CD4-positive, CD25-positive, alpha-beta regulatory T cell (primary cell): ENCODE measurements at regions not wholly inside any gene's neighbourhood (a gene's known extent, or its start where the extent isn't known, plus 50 kb on each side); places are given as distances from the start of the nearest gene placed in this dataset.

ENCODE experiments used
- ATAC-seq, 2 donors: fragments of 150-1000 bp; cut with Tn5 transposase; one replicate each; pipeline ENCODE4 v1.10.0; 2021; ENCODE audit warnings: low read depth in 2 of 2, moderate number of reproducible peaks in 2 of 2, moderate library complexity in 1 of 2
- DNase-seq, 3 donors: peaks; one replicate each; pipeline versions ENCODE4 v3.0.0 to v3.0.0-alpha.2; 2012 to 2022; ENCODE audit warnings: mixed read lengths in 1 of 3
- H3K27ac ChIP-seq: one replicate; pipeline ENCODE4 v1.7.0; 2013; ENCODE audit warnings: mild to moderate bottlenecking, low read length; ENCODE audit not compliant: insufficient read depth, poor library complexity, severe bottlenecking
- H3K27me3 ChIP-seq: one replicate; pipeline ENCODE4 v1.7.0; 2013; ENCODE audit warnings: low read length; ENCODE audit not compliant: control insufficient read depth, insufficient read depth
- H3K36me3 ChIP-seq: one replicate; pipeline ENCODE4 v1.7.0; 2013; ENCODE audit warnings: mild to moderate bottlenecking, low read length, moderate library complexity; ENCODE audit not compliant: control insufficient read depth, insufficient read depth
- H3K4me1 ChIP-seq: 2 replicates; pipeline ENCODE4 v1.7.0; 2013; ENCODE audit warnings: mild to moderate bottlenecking, low read length; ENCODE audit not compliant: insufficient read depth, control insufficient read depth, poor library complexity, severe bottlenecking
- H3K4me3 ChIP-seq: one replicate; pipeline ENCODE4 v1.7.0; 2013; ENCODE audit warnings: low read depth, mild to moderate bottlenecking, low read length, moderate library complexity
- H3K9me3 ChIP-seq, 2 experiments: 1 replicate in 1 of 2; 2 replicates in 1 of 2; pipeline ENCODE4 v1.7.0; 2013; ENCODE audit warnings: low read length in 2 of 2, mild to moderate bottlenecking in 1 of 2, moderate library complexity in 1 of 2; ENCODE audit not compliant: control insufficient read depth in 2 of 2
- H3K27ac Mint-ChIP-seq, 3 donors: one replicate each; pipeline ENCODE4 v1.8.0; 2020 to 2022; ENCODE audit warnings: mild to moderate bottlenecking in 3 of 3, mixed read lengths in 3 of 3, moderate library complexity in 2 of 3
- H3K27me3 Mint-ChIP-seq: one replicate; pipeline ENCODE4 v1.8.0; 2022; ENCODE audit warnings: mild to moderate bottlenecking, mixed read lengths
- H3K36me3 Mint-ChIP-seq: one replicate; pipeline ENCODE4 v1.8.0; 2020; ENCODE audit warnings: mixed read lengths
- H3K4me1 Mint-ChIP-seq, 4 donors: one replicate each; pipeline ENCODE4 v1.8.0; 2020 to 2022; ENCODE audit warnings: mixed read lengths in 4 of 4, mild to moderate bottlenecking in 1 of 4
- H3K4me3 Mint-ChIP-seq, 4 donors: one replicate each; pipeline ENCODE4 v1.8.0; 2020 to 2022; ENCODE audit warnings: mild to moderate bottlenecking in 4 of 4, mixed read lengths in 4 of 4, moderate library complexity in 3 of 4
- H3K9me3 Mint-ChIP-seq, 7 donors: one replicate each; pipeline ENCODE4 v1.8.0; 2020 to 2022; ENCODE audit warnings: mixed read lengths in 7 of 7, mild to moderate bottlenecking in 3 of 7, moderate library complexity in 2 of 7

DNA sequence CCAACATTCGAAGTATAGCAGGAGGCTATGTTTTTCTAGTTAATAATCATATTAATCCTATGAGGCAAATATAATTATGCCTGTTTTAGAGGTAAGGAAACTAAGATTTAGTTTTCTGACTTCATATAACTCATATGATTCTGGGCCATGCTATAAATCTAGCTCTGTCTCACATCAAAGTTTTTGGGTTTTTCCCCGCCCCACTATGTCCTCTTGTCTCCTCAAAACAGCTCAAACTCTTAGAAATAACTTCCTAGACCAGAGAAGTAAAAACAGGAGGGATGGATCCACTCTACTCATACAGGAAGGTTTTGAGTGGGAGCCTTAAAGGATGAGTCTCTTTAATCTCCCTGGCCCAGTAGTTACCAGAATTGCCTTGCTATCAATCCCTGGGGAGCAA, 256.4 kb upstream of the FGGY start:
- DNase-seq = no peak
- Histone ChIP-seq H3K9me3 (no peaks in the 10 kb centered on the region), H3K27me3 (no peaks in the 10 kb centered on the region), H3K4me1 (peaks cover 13% of the 10 kb centered on the region), H3K4me3 (no peak overlapping the region), H3K36me3 (no peaks in the 10 kb centered on the region), H3K27ac (no peak overlapping the region)
- ATAC-seq = no peak
- Mint-ChIP-seq H3K4me1 (peaks cover 13 to 24% (median 15%) of the 10 kb centered on the region in 4 donors), H3K36me3 (no peaks in the 10 kb centered on the region), H3K27me3 (peaks cover 4% of the 10 kb centered on the region), H3K9me3 (no peaks in the 10 kb centered on the region), H3K27ac (no peak overlapping the region), H3K4me3 (no peak overlapping the region)

DNA sequence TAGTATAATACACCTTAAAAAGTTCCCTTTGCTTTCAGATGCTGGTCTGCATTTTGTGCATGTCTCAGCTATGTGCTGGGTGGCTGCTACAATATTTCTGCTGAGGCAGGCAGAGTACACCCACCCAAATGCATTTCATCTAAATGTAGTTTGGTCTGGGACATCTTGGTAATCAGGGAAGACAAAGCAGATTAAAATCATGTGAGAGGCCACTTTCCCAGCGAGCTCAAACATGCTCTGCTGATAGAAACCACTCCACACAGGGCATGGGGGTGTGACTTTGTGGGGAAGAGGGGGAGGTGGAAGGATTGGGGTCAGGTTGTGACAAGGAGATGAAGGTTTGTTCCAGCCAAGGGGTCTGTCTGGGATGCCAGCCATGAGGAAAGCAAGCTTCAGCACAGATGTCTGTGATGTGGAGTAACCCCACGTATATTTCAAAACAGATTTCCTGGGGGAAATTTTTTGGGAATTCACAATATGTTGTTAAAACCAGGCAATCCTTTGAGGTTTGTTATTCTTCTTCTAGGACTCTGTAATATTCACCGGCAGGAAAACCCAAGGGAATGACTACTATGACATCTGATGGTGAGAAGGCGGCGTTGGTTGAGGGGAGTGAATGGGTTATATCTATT, 255.1 kb upstream of the FGGY start:
- Mint-ChIP-seq H3K4me3 (no peak overlapping the region), H3K36me3 (no peaks in the 10 kb centered on the region), H3K4me1 (peaks cover 24 to 36% (median 26%) of the 10 kb centered on the region in 4 donors), H3K27ac (peak overlapping the region in 1 of 3 donors; percentile 26), H3K9me3 (no peaks in the 10 kb centered on the region), H3K27me3 (peaks cover 4% of the 10 kb centered on the region)
- no peak overlapping the region for H3K4me3 ChIP-seq
- no peaks in the 10 kb centered on the region for H3K36me3 ChIP-seq
- no peak overlapping the region for H3K27ac ChIP-seq
- DNase-seq = no peak
- no peaks in the 10 kb centered on the region for H3K27me3 ChIP-seq
- no peaks in the 10 kb centered on the region for H3K9me3 ChIP-seq
- peaks cover 22% of the 10 kb centered on the region for H3K4me1 ChIP-seq
- no peak for ATAC-seq

DNA sequence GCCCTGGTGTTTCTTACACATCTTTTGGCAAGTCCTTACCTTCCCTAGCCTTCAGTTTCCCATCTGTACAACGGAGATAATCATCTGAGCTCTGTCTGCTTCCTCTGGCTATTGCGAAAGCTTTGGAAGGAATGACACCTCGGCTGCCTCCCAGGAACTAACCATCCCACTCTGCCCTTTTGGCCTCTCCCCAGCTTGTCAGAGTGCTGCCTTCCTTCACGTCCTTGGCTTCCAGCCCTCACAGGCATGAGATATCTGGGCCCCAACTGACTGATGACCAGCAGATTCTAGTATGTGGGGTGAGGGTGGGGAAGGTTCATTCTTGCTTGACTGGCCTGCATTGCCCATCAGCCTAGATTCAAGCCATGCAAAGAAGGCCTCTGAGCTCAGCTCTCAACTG, 253.1 kb upstream of the FGGY start:
- Histone ChIP-seq H3K27ac (no peak overlapping the region), H3K36me3 (no peaks in the 10 kb centered on the region), H3K27me3 (no peaks in the 10 kb centered on the region), H3K4me1 (peaks cover 29% of the 10 kb centered on the region), H3K9me3 (no peaks in the 10 kb centered on the region), H3K4me3 (no peak overlapping the region)
- peaks cover 2% of the 10 kb centered on the region for H3K36me3 Mint-ChIP-seq
- H3K27me3 Mint-ChIP-seq = no peaks in the 10 kb centered on the region
- peak overlapping the region in 1 of 3 donors; percentile 54 for H3K27ac Mint-ChIP-seq
- peaks cover 25 to 46% (median 33%) of the 10 kb centered on the region in 4 donors for H3K4me1 Mint-ChIP-seq
- no peak for ATAC-seq
- H3K9me3 Mint-ChIP-seq = peaks cover 0 to 2% (median 0%) of the 10 kb centered on the region in 7 donors
- no peak for DNase-seq
- H3K4me3 Mint-ChIP-seq = peak overlapping the region in 2 of 4 donors; percentile 8 to 10

DNA sequence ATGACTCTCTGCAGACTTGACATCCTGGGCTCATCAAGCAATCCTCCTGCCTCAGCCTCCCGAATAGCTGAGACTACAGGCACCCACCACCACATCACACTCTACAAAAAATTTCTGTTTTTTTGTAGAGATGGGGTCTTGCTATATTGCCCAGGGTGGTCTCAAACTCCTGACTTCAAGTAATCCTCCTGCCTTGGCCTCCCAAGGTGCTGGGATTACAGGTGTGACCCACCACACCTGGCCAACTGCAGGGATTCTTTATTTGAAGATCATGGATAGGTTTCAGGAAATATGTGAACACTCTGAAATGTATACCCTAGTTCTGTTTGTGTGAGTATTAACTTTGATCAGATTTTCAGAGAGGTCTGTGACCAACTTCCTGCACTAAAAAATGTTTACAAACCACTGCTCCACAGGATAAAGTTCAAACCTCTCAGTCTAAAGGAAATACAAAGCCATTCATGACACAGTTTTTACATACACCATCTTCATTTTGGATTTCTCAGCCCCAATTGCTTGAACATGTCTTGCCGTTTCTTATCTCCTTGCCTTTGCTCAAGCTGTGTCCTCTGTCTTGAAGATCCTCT, 252.3 kb upstream of the FGGY start:
- H3K9me3 Mint-ChIP-seq = peaks cover 0 to 2% (median 0%) of the 10 kb centered on the region in 7 donors
- DNase-seq (peak in 2 of 3 donors; percentile 3 to 65), ATAC-seq (peak in 1 of 2 donors; percentile 24)
- peaks cover 29% of the 10 kb centered on the region for H3K4me1 ChIP-seq
- H3K27me3 Mint-ChIP-seq = no peaks in the 10 kb centered on the region
- H3K9me3 ChIP-seq = no peaks in the 10 kb centered on the region
- peak overlapping the region; percentile 30 for H3K4me3 ChIP-seq
- no peaks in the 10 kb centered on the region for H3K36me3 ChIP-seq
- H3K27ac ChIP-seq = no peak overlapping the region
- peaks cover 6% of the 10 kb centered on the region for H3K36me3 Mint-ChIP-seq
- H3K4me1 Mint-ChIP-seq = peaks cover 25 to 46% (median 33%) of the 10 kb centered on the region in 4 donors
- peak overlapping the region in 3 of 4 donors; percentile 2 to 39 (median 23) for H3K4me3 Mint-ChIP-seq
- peak overlapping the region; percentile 37 to 79 (median 67) for H3K27ac Mint-ChIP-seq
- no peaks in the 10 kb centered on the region for H3K27me3 ChIP-seq

DNA sequence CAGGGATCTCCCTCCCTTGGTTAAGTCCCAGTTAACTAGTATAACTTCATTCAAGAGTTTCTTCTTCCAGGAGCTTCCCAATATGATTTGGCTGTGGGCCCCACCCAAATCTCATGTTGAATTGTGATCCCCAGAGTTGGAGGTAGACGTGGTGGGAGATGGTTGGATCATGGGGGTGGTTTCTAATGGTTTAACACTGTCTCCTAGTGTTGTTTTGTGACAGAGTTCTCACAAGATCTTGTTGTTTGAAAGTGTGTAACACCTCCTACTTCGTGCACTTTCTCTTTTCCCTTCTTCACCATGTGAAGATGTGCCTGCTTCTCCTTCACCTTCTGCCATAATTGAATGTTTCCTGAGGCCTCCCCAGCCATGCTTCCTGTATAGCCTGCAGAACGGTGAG, 251.8 kb upstream of the FGGY start:
- Mint-ChIP-seq H3K27me3 (no peaks in the 10 kb centered on the region), H3K27ac (peak overlapping the region; percentile 37 to 87 (median 79)), H3K4me1 (peaks cover 25 to 46% (median 33%) of the 10 kb centered on the region in 4 donors), H3K9me3 (peaks cover 0 to 2% (median 0%) of the 10 kb centered on the region in 7 donors), H3K36me3 (peaks cover 6% of the 10 kb centered on the region), H3K4me3 (peak overlapping the region in 3 of 4 donors; percentile 2 to 46 (median 23))
- Histone ChIP-seq H3K4me3 (peak overlapping the region; percentile 30), H3K36me3 (no peaks in the 10 kb centered on the region), H3K9me3 (no peaks in the 10 kb centered on the region), H3K27ac (no peak overlapping the region), H3K4me1 (peaks cover 29% of the 10 kb centered on the region), H3K27me3 (no peaks in the 10 kb centered on the region)
- DNase-seq (no peak), ATAC-seq (no peak)

DNA sequence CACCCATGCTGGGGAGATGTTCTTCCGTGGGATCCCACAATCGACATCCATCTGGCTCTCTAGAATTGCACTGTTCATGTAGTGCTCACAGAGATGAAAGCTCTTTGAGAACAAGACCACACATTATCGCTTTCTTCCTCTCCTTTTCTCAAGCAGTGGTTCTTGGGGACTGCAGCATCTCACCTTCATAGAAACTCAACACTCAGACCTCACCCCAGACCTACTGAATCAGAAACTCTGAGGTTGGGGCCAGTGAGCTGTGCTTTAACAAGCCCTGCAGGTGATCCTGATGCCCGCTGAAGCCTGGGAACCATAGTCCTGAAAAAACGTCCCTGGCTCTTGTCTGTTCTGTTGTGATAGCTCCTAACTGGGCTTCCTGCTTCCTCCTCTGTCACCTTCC, 251.3 kb upstream of the FGGY start:
- no peak for DNase-seq
- peaks cover 25 to 46% (median 32%) of the 10 kb centered on the region in 4 donors for H3K4me1 Mint-ChIP-seq
- peak overlapping the region; percentile 37 to 87 (median 79) for H3K27ac Mint-ChIP-seq
- H3K4me1 ChIP-seq = peaks cover 29% of the 10 kb centered on the region
- no peaks in the 10 kb centered on the region for H3K9me3 ChIP-seq
- no peaks in the 10 kb centered on the region for H3K27me3 Mint-ChIP-seq
- no peak for ATAC-seq
- H3K27me3 ChIP-seq = no peaks in the 10 kb centered on the region
- H3K36me3 ChIP-seq = no peaks in the 10 kb centered on the region
- H3K4me3 Mint-ChIP-seq = peak overlapping the region in 3 of 4 donors; percentile 15 to 46 (median 23)
- no peak overlapping the region for H3K4me3 ChIP-seq
- H3K36me3 Mint-ChIP-seq = peaks cover 6% of the 10 kb centered on the region
- H3K9me3 Mint-ChIP-seq = peaks cover 0 to 2% (median 0%) of the 10 kb centered on the region in 7 donors
- no peak overlapping the region for H3K27ac ChIP-seq

DNA sequence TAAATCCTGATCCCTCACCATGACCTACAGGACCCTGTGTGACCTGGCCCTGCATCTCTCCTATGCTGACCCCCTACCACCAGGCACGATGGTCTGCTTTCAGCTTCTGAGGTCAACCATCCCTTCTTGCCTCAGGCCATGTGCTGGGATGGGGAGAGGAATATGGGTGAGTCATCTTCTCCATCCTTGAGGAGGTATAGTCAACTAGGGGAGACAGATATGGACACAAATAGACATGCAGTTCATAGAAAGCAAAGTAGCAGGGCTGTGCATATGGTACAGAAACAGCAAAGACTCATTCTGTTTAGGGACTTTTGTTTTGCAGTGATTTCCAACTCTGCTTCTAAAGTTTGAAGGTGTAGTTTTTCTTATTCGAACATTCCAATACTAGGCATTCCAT, 250.8 kb upstream of the FGGY start:
- H3K27me3 ChIP-seq = no peaks in the 10 kb centered on the region
- peaks cover 29% of the 10 kb centered on the region for H3K4me1 ChIP-seq
- Mint-ChIP-seq H3K36me3 (peaks cover 6% of the 10 kb centered on the region), H3K27ac (peak overlapping the region; percentile 79 to 87 (median 84)), H3K4me3 (peak overlapping the region in 2 of 4 donors; percentile 14 to 28), H3K9me3 (peaks cover 0 to 2% (median 0%) of the 10 kb centered on the region in 7 donors), H3K4me1 (peaks cover 25 to 46% (median 31%) of the 10 kb centered on the region in 4 donors), H3K27me3 (no peaks in the 10 kb centered on the region)
- DNase-seq (no peak), ATAC-seq (no peak)
- H3K36me3 ChIP-seq = no peaks in the 10 kb centered on the region
- no peaks in the 10 kb centered on the region for H3K9me3 ChIP-seq
- H3K4me3 ChIP-seq = no peak overlapping the region
- peak overlapping the region; percentile 38 for H3K27ac ChIP-seq
